ENCODE measurements at regions not wholly inside any gene's neighbourhood (a gene's known extent, or its start where the extent isn't known, plus 50 kb on each side); places are given as distances from the start of the nearest gene placed in this dataset.

GRCh38 chr1:96995351-96995750 is 273.8 kb downstream of the PTBP2 start:
- Histone ChIP-seq H3K9ac (ENCODE audit: low read depth, low read length) (no peak overlapping the region), H3K9me3 (ENCODE audit: control insufficient read depth, insufficient read depth, low read length) (no peaks in the 10 kb centered on the region), H3K4me1 (ENCODE audit: insufficient read depth, low read length) (no peaks in the 10 kb centered on the region), H3K36me3 (ENCODE audit: insufficient read depth, low read length) (no peaks in the 10 kb centered on the region)

- Histone ChIP-seq H3K9me3 (ENCODE audit: control insufficient read depth, insufficient read depth, low read length) (no peaks in the 10 kb centered on the region), H3K9ac (ENCODE audit: low read depth, low read length) (no peak overlapping the region), H3K4me1 (ENCODE audit: insufficient read depth, low read length) (no peaks in the 10 kb centered on the region), H3K36me3 (ENCODE audit: insufficient read depth, low read length) (no peaks in the 10 kb centered on the region)
These were observed 274.4 kb downstream of the PTBP2 start for GRCh38 chr1:96996001-96996400.

- H3K9me3 ChIP-seq (ENCODE audit: control insufficient read depth, insufficient read depth, low read length), result no peaks in the 10 kb centered on the region
- H3K9ac ChIP-seq (ENCODE audit: low read depth, low read length), result no peak overlapping the region
These were observed 276.1 kb downstream of the PTBP2 start for GRCh38 chr1:96997717-96998116.

GRCh38 chr1:96998466-96998865 is 276.9 kb downstream of the PTBP2 start:
- no peaks in the 10 kb centered on the region for H3K36me3 ChIP-seq (ENCODE audit: insufficient read depth, low read length)
- no peaks in the 10 kb centered on the region for H3K9me3 ChIP-seq (ENCODE audit: control insufficient read depth, insufficient read depth, low read length)
- no peaks in the 10 kb centered on the region for H3K4me1 ChIP-seq (ENCODE audit: insufficient read depth, low read length)
- H3K9ac ChIP-seq (ENCODE audit: low read depth, low read length), result no peak overlapping the region

More at GRCh38 chr1:96997717-96998116, 276.1 kb downstream of the PTBP2 start:
- Histone ChIP-seq H3K4me1 (ENCODE audit: insufficient read depth, low read length) (no peaks in the 10 kb centered on the region), H3K36me3 (ENCODE audit: insufficient read depth, low read length) (no peaks in the 10 kb centered on the region)

- Histone ChIP-seq H3K36me3 (ENCODE audit: insufficient read depth, low read length) (no peaks in the 10 kb centered on the region), H3K4me1 (ENCODE audit: insufficient read depth, low read length) (no peaks in the 10 kb centered on the region), H3K9me3 (ENCODE audit: control insufficient read depth, insufficient read depth, low read length) (no peaks in the 10 kb centered on the region), H3K9ac (ENCODE audit: low read depth, low read length) (no peak overlapping the region)
These were observed 277.6 kb downstream of the PTBP2 start for GRCh38 chr1:96999191-96999590.

GRCh38 chr1:97004054-97004453 is 282.5 kb downstream of the PTBP2 start:
- no peak overlapping the region for H3K9ac ChIP-seq (ENCODE audit: low read depth, low read length)
- no peaks in the 10 kb centered on the region for H3K9me3 ChIP-seq (ENCODE audit: control insufficient read depth, insufficient read depth, low read length)
- no peaks in the 10 kb centered on the region for H3K36me3 ChIP-seq (ENCODE audit: insufficient read depth, low read length)
- no peaks in the 10 kb centered on the region for H3K4me1 ChIP-seq (ENCODE audit: insufficient read depth, low read length)

- no peaks in the 10 kb centered on the region for H3K36me3 ChIP-seq (ENCODE audit: insufficient read depth, low read length)
- H3K9ac ChIP-seq (ENCODE audit: low read depth, low read length), result no peak overlapping the region
- H3K9me3 ChIP-seq (ENCODE audit: control insufficient read depth, insufficient read depth, low read length), result no peaks in the 10 kb centered on the region
- no peaks in the 10 kb centered on the region for H3K4me1 ChIP-seq (ENCODE audit: insufficient read depth, low read length)
These were observed 283.2 kb downstream of the PTBP2 start for GRCh38 chr1:97004743-97005142.

- Histone ChIP-seq H3K9ac (ENCODE audit: low read depth, low read length) (no peak overlapping the region), H3K36me3 (ENCODE audit: insufficient read depth, low read length) (no peaks in the 10 kb centered on the region), H3K4me1 (ENCODE audit: insufficient read depth, low read length) (no peaks in the 10 kb centered on the region), H3K9me3 (ENCODE audit: control insufficient read depth, insufficient read depth, low read length) (no peaks in the 10 kb centered on the region)
These were observed 284.6 kb downstream of the PTBP2 start for GRCh38 chr1:97006044-97006661.

GRCh38 chr1:97007840-97008604 is 286.4 kb downstream of the PTBP2 start:
- Histone ChIP-seq H3K9me3 (ENCODE audit: control insufficient read depth, insufficient read depth, low read length) (no peaks in the 10 kb centered on the region), H3K36me3 (ENCODE audit: insufficient read depth, low read length) (no peaks in the 10 kb centered on the region), H3K9ac (ENCODE audit: low read depth, low read length) (no peak overlapping the region), H3K4me1 (ENCODE audit: insufficient read depth, low read length) (no peaks in the 10 kb centered on the region)

- Histone ChIP-seq H3K4me1 (ENCODE audit: insufficient read depth, low read length) (no peaks in the 10 kb centered on the region), H3K9ac (ENCODE audit: low read depth, low read length) (no peak overlapping the region), H3K36me3 (ENCODE audit: insufficient read depth, low read length) (no peaks in the 10 kb centered on the region), H3K9me3 (ENCODE audit: control insufficient read depth, insufficient read depth, low read length) (no peaks in the 10 kb centered on the region)
These were observed 289.1 kb downstream of the PTBP2 start for GRCh38 chr1:97010566-97011264.

GRCh38 chr1:97013136-97013535 is 291.6 kb downstream of the PTBP2 start:
- no peaks in the 10 kb centered on the region for H3K36me3 ChIP-seq (ENCODE audit: insufficient read depth, low read length)
- H3K9ac ChIP-seq (ENCODE audit: low read depth, low read length), result no peak overlapping the region
- H3K4me1 ChIP-seq (ENCODE audit: insufficient read depth, low read length), result no peaks in the 10 kb centered on the region
- H3K9me3 ChIP-seq (ENCODE audit: control insufficient read depth, insufficient read depth, low read length), result no peaks in the 10 kb centered on the region

- Histone ChIP-seq H3K36me3 (ENCODE audit: insufficient read depth, low read length) (no peaks in the 10 kb centered on the region), H3K9ac (ENCODE audit: low read depth, low read length) (no peak overlapping the region), H3K9me3 (ENCODE audit: control insufficient read depth, insufficient read depth, low read length) (no peaks in the 10 kb centered on the region), H3K4me1 (ENCODE audit: insufficient read depth, low read length) (no peaks in the 10 kb centered on the region)
These were observed 292.4 kb downstream of the PTBP2 start for GRCh38 chr1:97013941-97014340.

- no peaks in the 10 kb centered on the region for H3K9me3 ChIP-seq (ENCODE audit: control insufficient read depth, insufficient read depth, low read length)
- H3K4me1 ChIP-seq (ENCODE audit: insufficient read depth, low read length), result no peaks in the 10 kb centered on the region
- no peak overlapping the region for H3K9ac ChIP-seq (ENCODE audit: low read depth, low read length)
- H3K36me3 ChIP-seq (ENCODE audit: insufficient read depth, low read length), result no peaks in the 10 kb centered on the region
These were observed 292.8 kb downstream of the PTBP2 start for GRCh38 chr1:97014426-97014825.

- no peaks in the 10 kb centered on the region for H3K9me3 ChIP-seq (ENCODE audit: control insufficient read depth, insufficient read depth, low read length)
- H3K9ac ChIP-seq (ENCODE audit: low read depth, low read length), result no peak overlapping the region
- no peaks in the 10 kb centered on the region for H3K4me1 ChIP-seq (ENCODE audit: insufficient read depth, low read length)
- H3K36me3 ChIP-seq (ENCODE audit: insufficient read depth, low read length), result no peaks in the 10 kb centered on the region
These were observed 296.3 kb downstream of the PTBP2 start for GRCh38 chr1:97017895-97018294.
